GM12873 (cell line): ENCODE measurements at regions not wholly inside any gene's neighbourhood (a gene's known extent, or its start where the extent isn't known, plus 50 kb on each side); places are given as distances from the start of the nearest gene placed in this dataset.

Experiments
- CTCF ChIP-seq: IDR thresholded peaks from 2 replicates; pipeline ENCODE4 v1.5.1; 2012; ENCODE audit warnings: low read depth, mild to moderate bottlenecking, moderate library complexity, low read length, control low read depth; ENCODE audit not compliant: insufficient read depth; ENCODE audit errors: missing control alignments

GRCh38 chr15:100710222-100710621 lies 107.8 kb downstream of the ASB7 start:
- no peak for TF ChIP-seq CTCF

GRCh38 chr15:100710744-100711515 lies 108.5 kb downstream of the ASB7 start:
- TF ChIP-seq CTCF, result no peak

GRCh38 chr15:100711516-100712021 lies 109.2 kb downstream of the ASB7 start:
- no peak for TF ChIP-seq CTCF

GRCh38 chr15:100712226-100712625 lies 109.8 kb downstream of the ASB7 start:
- TF ChIP-seq CTCF, result no peak

GRCh38 chr15:100713163-100713867 lies 110.9 kb downstream of the ASB7 start:
- no peak for TF ChIP-seq CTCF

- TF ChIP-seq CTCF, result no peak
These were observed 111.8 kb downstream of the ASB7 start for GRCh38 chr15:100714034-100714748.
